ENCODE measurements at regions not wholly inside any gene's neighbourhood (a gene's known extent, or its start where the extent isn't known, plus 50 kb on each side); places are given as distances from the start of the nearest gene placed in this dataset.
A peak's percentile ranks its signal among the peaks of the same experiment; 100 is the strongest.

GRCh38 chr6:25062070-25062811, 126.5 kb upstream of the RIPOR2 start:
- H3K4me1 Mint-ChIP-seq (ENCODE audit: low read depth): peaks cover 9% of the 10 kb centered on the region
- intact Hi-C loops (cut with micrococcal nuclease): no loop called here
- H3K4me3 Mint-ChIP-seq: no peak overlapping the region
- no peak for DNase-seq (ENCODE audit: low spot score)
- peaks cover 3% of the 10 kb centered on the region for H3K27me3 Mint-ChIP-seq (ENCODE audit: insufficient read depth)
- peaks cover 2% of the 10 kb centered on the region for H3K36me3 Mint-ChIP-seq (ENCODE audit: low read depth)
- no peaks in the 10 kb centered on the region for H3K9me3 Mint-ChIP-seq
- no peak overlapping the region for H3K27ac Mint-ChIP-seq

GRCh38 chr6:25064006-25064405, 128.2 kb upstream of the RIPOR2 start:
- H3K4me3 Mint-ChIP-seq: no peak overlapping the region
- no peak overlapping the region for H3K27ac Mint-ChIP-seq
- peaks cover 2% of the 10 kb centered on the region for H3K36me3 Mint-ChIP-seq (ENCODE audit: low read depth)

GRCh38 chr6:25065666-25066065, 129.9 kb upstream of the RIPOR2 start:
- Mint-ChIP-seq H3K27ac (no peak overlapping the region), H3K9me3 (peaks cover 5% of the 10 kb centered on the region), H3K36me3 (ENCODE audit: low read depth) (peaks cover 7% of the 10 kb centered on the region), H3K4me1 (ENCODE audit: low read depth) (peaks cover 2% of the 10 kb centered on the region), H3K4me3 (no peak overlapping the region), H3K27me3 (ENCODE audit: insufficient read depth) (peaks cover 6% of the 10 kb centered on the region)
- intact Hi-C loops (cut with micrococcal nuclease): no loop called here
- no peak for DNase-seq (ENCODE audit: low spot score)

More at GRCh38 chr6:25064006-25064405, 128.2 kb upstream of the RIPOR2 start:
- Mint-ChIP-seq H3K27me3 (ENCODE audit: insufficient read depth) (peaks cover 3% of the 10 kb centered on the region), H3K4me1 (ENCODE audit: low read depth) (no peaks in the 10 kb centered on the region), H3K9me3 (no peaks in the 10 kb centered on the region)
- intact Hi-C loops (cut with micrococcal nuclease): no loop called here
- DNase-seq (ENCODE audit: low spot score): no peak

GRCh38 chr6:25066593-25066992, 130.8 kb upstream of the RIPOR2 start:
- Mint-ChIP-seq H3K27me3 (ENCODE audit: insufficient read depth) (peaks cover 6% of the 10 kb centered on the region), H3K4me3 (no peak overlapping the region), H3K27ac (no peak overlapping the region), H3K4me1 (ENCODE audit: low read depth) (peaks cover 4% of the 10 kb centered on the region), H3K9me3 (peaks cover 5% of the 10 kb centered on the region), H3K36me3 (ENCODE audit: low read depth) (peaks cover 7% of the 10 kb centered on the region)
- no peak for DNase-seq (ENCODE audit: low spot score)
- intact Hi-C loops (cut with micrococcal nuclease): no loop called here

- Mint-ChIP-seq H3K4me1 (ENCODE audit: low read depth) (peaks cover 4% of the 10 kb centered on the region), H3K27me3 (ENCODE audit: insufficient read depth) (peaks cover 3% of the 10 kb centered on the region), H3K9me3 (peaks cover 5% of the 10 kb centered on the region), H3K27ac (no peak overlapping the region), H3K4me3 (no peak overlapping the region), H3K36me3 (ENCODE audit: low read depth) (peaks cover 7% of the 10 kb centered on the region)
- no peak for DNase-seq (ENCODE audit: low spot score)
- intact Hi-C loops (cut with micrococcal nuclease): no loop called here
Observed at GRCh38 chr6:25068866-25069265, 133.1 kb upstream of the RIPOR2 start.

- Mint-ChIP-seq H3K36me3 (ENCODE audit: low read depth) (peaks cover 5% of the 10 kb centered on the region), H3K4me1 (ENCODE audit: low read depth) (peaks cover 10% of the 10 kb centered on the region), H3K9me3 (peaks cover 5% of the 10 kb centered on the region), H3K4me3 (no peak overlapping the region), H3K27me3 (ENCODE audit: insufficient read depth) (peaks cover 3% of the 10 kb centered on the region), H3K27ac (peak overlapping the region; percentile 86)
- peak; percentile 74 for DNase-seq (ENCODE audit: low spot score)
- intact Hi-C loops (cut with micrococcal nuclease): loop anchor here (1.0 to 5.0 kb wide), 10 partner anchors 20 to 487 kb away; no protein-coding TSS in a partner anchor
Observed at GRCh38 chr6:25070547-25071366, 135.0 kb upstream of the RIPOR2 start.

- no peak for DNase-seq (ENCODE audit: low spot score)
- intact Hi-C loops (cut with micrococcal nuclease): no loop called here
- no peak overlapping the region for H3K4me3 Mint-ChIP-seq
- no peak overlapping the region for H3K27ac Mint-ChIP-seq
- peaks cover 11% of the 10 kb centered on the region for H3K4me1 Mint-ChIP-seq (ENCODE audit: low read depth)
- peaks cover 31% of the 10 kb centered on the region for H3K36me3 Mint-ChIP-seq (ENCODE audit: low read depth)
- H3K9me3 Mint-ChIP-seq: no peaks in the 10 kb centered on the region
- H3K27me3 Mint-ChIP-seq (ENCODE audit: insufficient read depth): no peaks in the 10 kb centered on the region
Observed at GRCh38 chr6:25078141-25078540, 142.4 kb upstream of the RIPOR2 start.

GRCh38 chr6:25083784-25084507, 148.2 kb upstream of the RIPOR2 start:
- Mint-ChIP-seq H3K4me1 (ENCODE audit: low read depth) (peaks cover 6% of the 10 kb centered on the region), H3K27me3 (ENCODE audit: insufficient read depth) (no peaks in the 10 kb centered on the region), H3K4me3 (no peak overlapping the region), H3K27ac (peak overlapping the region; percentile 61), H3K9me3 (no peaks in the 10 kb centered on the region), H3K36me3 (ENCODE audit: low read depth) (peaks cover 38% of the 10 kb centered on the region)
- no peak for DNase-seq (ENCODE audit: low spot score)
- intact Hi-C loops (cut with micrococcal nuclease): no loop called here

- Mint-ChIP-seq H3K4me1 (ENCODE audit: low read depth) (peaks cover 10% of the 10 kb centered on the region), H3K27me3 (ENCODE audit: insufficient read depth) (no peaks in the 10 kb centered on the region), H3K4me3 (no peak overlapping the region), H3K36me3 (ENCODE audit: low read depth) (peaks cover 40% of the 10 kb centered on the region), H3K9me3 (no peaks in the 10 kb centered on the region), H3K27ac (no peak overlapping the region)
- intact Hi-C loops (cut with micrococcal nuclease): no loop called here
- no peak for DNase-seq (ENCODE audit: low spot score)
Observed at GRCh38 chr6:25084508-25084833, 148.7 kb upstream of the RIPOR2 start.

GRCh38 chr6:25085756-25086155, 150.0 kb upstream of the RIPOR2 start:
- no peaks in the 10 kb centered on the region for H3K9me3 Mint-ChIP-seq
- intact Hi-C loops (cut with micrococcal nuclease): loop anchor here (5.0 kb wide), 1 partner anchor 42 kb away; no protein-coding TSS in a partner anchor

GRCh38 chr6:25086500-25087091, 150.8 kb upstream of the RIPOR2 start:
- Mint-ChIP-seq H3K9me3 (no peaks in the 10 kb centered on the region), H3K27ac (no peak overlapping the region), H3K27me3 (ENCODE audit: insufficient read depth) (no peaks in the 10 kb centered on the region), H3K4me1 (ENCODE audit: low read depth) (peaks cover 9% of the 10 kb centered on the region), H3K4me3 (no peak overlapping the region), H3K36me3 (ENCODE audit: low read depth) (peaks cover 40% of the 10 kb centered on the region)
- intact Hi-C loops (cut with micrococcal nuclease): loop anchor here (5.0 kb wide), 1 partner anchor 41 kb away; no protein-coding TSS in a partner anchor
- DNase-seq (ENCODE audit: low spot score): no peak

More at GRCh38 chr6:25085756-25086155, 150.0 kb upstream of the RIPOR2 start:
- H3K4me3 Mint-ChIP-seq: no peak overlapping the region
- no peak for DNase-seq (ENCODE audit: low spot score)
- H3K27me3 Mint-ChIP-seq (ENCODE audit: insufficient read depth): no peaks in the 10 kb centered on the region
- H3K36me3 Mint-ChIP-seq (ENCODE audit: low read depth): peaks cover 37% of the 10 kb centered on the region
- H3K27ac Mint-ChIP-seq: peak overlapping the region; percentile 67
- H3K4me1 Mint-ChIP-seq (ENCODE audit: low read depth): peaks cover 10% of the 10 kb centered on the region

GRCh38 chr6:25088513-25088912, 152.8 kb upstream of the RIPOR2 start:
- Mint-ChIP-seq H3K36me3 (ENCODE audit: low read depth) (peaks cover 40% of the 10 kb centered on the region), H3K27ac (no peak overlapping the region), H3K27me3 (ENCODE audit: insufficient read depth) (no peaks in the 10 kb centered on the region), H3K9me3 (no peaks in the 10 kb centered on the region), H3K4me1 (ENCODE audit: low read depth) (peaks cover 18% of the 10 kb centered on the region), H3K4me3 (no peak overlapping the region)
- no peak for DNase-seq (ENCODE audit: low spot score)
- intact Hi-C loops (cut with micrococcal nuclease): loop anchor here (5.0 kb wide), 1 partner anchor 39 kb away; no protein-coding TSS in a partner anchor
